GM18505 (cell line): ENCODE measurements at regions not wholly inside any gene's neighbourhood (a gene's known extent, or its start where the extent isn't known, plus 50 kb on each side); places are given as distances from the start of the nearest gene placed in this dataset.
"Not testable (repeated sequence)": the region's sequence is repeated elsewhere in the genome, so short reads cannot be mapped to it uniquely, and the experiment has no call there.

Experiments used
- ATAC-seq: cut with Tn5 transposase; IDR thresholded peaks from one replicate; pipeline ENCODE4 v1.9.1; 2021; ENCODE audit not compliant: unreplicated experiment
- POLR2A ChIP-seq: IDR thresholded peaks from 4 replicates; pipeline ENCODE4 v1.6.1; 2011; ENCODE audit warnings: borderline replicate concordance; ENCODE audit not compliant: insufficient read depth, insufficient read length; ENCODE audit errors: extremely low read depth

DNA sequence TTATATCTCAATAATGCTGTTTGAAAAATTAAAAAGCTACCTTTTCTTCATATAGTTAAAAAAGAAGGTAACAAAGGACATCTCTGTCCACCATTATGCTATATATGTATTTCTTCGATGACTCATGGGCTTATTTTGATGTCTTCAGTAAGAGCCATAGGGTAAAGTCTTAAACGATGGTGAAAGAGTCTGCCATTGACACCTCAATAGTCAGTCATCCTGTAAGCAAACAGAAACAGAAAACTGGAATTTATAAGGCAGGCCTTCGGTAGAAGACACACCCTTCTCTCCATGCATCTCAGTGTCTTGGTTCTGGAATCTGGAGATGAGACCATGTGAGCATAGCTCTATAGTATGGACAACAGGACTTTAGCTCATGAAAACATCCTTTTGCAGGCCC lies 87.0 kb upstream of the ZNF462 start:
- TF ChIP-seq POLR2A = no peak

DNA sequence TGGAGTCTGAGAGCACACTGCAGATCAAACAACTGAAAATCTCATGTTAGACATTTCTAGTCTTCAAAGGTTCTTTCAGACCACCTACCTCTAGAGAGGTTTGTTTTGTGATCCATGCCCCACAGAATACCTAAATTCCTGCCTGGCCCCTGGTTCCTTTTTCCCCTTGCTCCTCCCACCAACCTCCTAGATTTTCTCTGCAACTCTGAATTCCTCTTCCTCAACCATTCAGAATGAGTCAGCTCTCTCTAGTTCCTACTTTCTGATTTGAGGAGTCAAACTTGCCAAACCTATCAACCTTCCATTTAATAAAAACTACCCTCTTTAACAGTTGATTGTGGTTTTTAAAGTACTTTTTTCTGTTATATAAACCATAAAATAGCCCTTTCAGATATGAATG lies 83.2 kb upstream of the ZNF462 start:
- TF ChIP-seq POLR2A = no peak
- ATAC-seq = no peak

More for the DNA sequence above, 87.0 kb upstream of the ZNF462 start:
- ATAC-seq = no peak

DNA sequence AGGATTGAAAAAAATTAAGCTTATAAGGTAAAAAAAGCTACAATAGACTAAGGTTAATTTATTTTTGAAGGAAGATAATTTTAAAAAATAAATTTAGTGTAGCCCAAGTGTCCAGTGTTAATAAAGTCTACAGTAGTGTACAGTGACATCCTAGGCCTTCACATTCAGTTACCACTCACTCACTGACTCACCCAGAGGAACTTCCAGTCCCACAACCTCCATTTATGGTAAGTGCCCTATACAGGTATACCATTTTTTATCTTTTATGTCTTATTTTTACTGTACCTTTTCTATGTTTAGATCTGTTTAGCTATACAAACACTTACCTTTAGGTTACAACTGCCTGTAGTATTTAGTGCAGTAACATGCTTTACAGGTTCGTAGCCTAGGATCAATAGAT lies 79.8 kb upstream of the ZNF462 start:
- no peak for ATAC-seq
- TF ChIP-seq POLR2A = no peak

DNA sequence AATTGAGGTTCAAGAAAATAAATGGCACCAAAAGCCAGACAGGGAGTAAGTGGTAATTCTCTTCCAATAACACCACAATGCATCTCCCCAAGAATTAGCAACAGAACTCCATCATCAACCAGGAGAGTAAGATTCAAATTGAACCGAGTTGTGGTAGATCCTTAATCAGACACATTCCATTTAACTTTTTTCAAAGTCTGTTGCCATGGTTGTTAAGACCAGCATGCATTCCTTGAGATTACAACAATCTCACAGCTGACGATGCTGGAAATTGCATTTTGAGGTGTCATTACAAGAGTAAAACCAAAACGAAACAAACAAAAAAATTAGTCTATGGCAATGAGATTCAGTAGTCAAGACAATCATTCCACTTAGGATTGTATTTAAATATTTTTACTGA lies 78.9 kb upstream of the ZNF462 start:
- no peak for TF ChIP-seq POLR2A
- ATAC-seq = no peak

DNA sequence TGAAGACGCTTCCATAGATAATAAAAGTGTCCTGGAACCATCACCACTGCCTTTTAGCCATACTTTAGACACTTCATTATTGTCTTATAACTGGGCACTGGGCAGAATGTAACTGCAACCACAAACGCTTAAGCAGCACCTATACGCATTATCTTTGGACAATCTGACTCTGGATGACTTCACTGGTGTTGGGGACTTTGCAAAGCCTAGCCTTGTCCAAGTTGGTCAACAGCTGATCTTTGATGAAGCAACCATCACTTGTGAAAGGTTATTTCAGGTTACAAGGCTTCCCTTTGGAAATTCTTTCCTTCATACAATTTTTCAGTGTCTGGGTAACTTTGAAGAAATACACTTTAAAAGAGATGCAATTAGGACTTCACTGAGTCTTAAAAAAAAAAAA lies 77.8 kb upstream of the ZNF462 start:
- ATAC-seq = no peak
- TF ChIP-seq POLR2A = no peak

DNA sequence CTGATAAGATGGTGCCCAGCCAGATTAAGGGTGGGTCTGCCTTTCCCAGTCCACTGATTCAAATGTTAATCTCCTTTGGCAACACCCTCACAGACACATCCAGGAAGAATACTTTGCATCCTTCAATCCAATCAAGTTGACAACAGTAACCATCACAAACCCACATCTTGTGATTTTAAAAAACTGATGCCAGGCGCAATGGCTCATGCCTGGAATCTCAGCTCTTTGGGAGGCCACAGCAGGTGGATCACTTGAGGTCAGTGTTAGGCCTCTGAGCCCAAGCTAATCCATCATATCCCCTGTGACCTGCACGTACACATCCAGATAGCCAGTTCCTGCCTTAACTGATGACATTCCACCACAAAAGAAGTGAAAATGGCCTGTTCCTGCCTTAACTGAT lies 74.9 kb upstream of the ZNF462 start:
- ATAC-seq = not testable (repeated sequence)

DNA sequence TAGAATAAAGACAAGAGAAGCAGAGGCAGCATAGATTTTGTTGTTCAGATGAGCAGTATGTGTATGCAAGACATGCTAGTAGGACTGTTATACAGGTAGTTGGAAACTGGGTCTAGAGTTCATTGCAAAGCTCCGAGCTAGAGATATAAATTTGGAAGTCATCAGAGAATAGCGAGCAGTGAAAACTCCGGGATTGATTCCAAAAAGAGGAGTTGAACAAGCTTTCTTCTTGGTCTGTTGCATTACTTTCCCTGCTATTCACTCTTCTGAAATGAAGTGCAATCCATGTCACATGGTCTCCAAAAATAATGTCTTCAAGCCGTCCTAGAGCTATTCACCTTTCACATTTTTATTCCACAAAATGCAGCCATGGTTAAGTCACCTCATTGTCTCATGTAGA lies 67.9 kb upstream of the ZNF462 start:
- no peak for ATAC-seq
- no peak for TF ChIP-seq POLR2A

DNA sequence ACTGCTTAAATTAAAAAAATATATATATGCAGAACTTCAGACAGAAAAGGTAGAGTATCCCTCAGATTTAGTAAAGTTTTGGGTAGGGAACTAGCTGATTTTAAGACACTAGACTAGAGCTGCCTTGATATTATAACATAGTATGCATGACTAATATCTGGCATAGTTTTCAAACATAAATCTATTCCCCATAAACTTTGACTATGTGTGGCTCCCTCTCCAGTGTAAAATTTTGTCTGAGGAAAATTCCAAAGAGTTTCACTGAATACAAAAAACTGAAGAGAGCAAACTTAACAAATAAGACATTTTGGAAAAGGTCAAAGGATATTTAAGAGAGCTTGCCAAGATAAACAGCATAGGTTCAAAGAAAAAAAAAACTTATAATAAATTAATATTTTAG lies 66.2 kb upstream of the ZNF462 start:
- no peak for ATAC-seq
- no peak for TF ChIP-seq POLR2A

DNA sequence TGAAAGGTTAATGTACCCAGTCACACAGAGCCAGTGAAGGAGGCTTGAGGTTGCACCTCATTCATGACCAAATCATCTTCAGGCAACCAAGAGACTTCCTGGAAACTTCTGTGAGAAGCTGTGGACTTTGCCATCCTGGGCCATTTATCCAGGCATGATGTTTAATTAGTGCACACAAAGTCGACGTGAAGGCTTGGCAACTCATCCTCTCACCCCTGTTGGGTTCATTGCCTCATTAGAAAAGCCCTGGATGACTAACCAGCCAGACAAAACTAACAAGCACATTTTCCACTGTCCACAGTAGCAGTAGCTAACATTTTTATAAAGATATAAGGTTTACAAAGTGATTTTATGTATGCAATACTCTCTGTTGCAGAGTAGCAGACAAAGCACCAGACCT lies 65.7 kb upstream of the ZNF462 start:
- TF ChIP-seq POLR2A = no peak
- no peak for ATAC-seq

DNA sequence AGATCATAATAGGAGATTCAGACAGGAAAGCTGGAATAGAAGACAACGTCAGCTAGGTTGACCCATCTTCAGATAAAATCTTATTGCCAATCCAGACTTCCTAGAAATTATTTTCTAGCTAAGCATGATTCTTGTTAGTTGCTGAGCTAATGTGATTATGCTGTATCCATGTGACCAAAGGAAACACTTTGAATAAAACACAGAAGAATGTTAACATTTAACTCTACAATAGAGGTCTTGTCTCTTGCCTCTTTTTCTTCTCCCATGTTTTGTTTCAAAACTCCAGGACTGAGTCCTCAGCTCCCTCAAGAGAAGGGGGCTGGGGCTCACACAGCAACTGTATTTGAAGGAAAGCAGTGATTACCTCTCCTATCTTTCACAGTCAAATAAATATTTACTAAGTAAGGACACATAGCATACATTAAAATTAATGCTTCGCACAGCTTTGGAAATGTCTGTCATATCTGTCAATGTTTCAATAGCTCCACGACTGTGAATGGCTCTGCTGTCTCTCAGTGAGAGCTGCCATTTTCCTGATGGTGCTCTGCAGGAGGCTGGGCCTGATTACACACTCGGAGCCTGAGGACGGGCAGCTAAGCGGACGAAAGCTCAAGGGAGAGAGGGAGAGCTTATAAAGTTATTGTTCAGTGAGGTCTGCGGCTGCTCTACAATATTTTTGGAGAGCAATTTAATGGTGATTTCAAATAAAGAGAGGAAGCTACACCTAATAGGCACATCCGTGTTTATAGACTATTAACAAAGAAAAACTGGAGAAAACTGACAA lies 64.8 kb upstream of the ZNF462 start:
- no peak for TF ChIP-seq POLR2A
- no peak for ATAC-seq

DNA sequence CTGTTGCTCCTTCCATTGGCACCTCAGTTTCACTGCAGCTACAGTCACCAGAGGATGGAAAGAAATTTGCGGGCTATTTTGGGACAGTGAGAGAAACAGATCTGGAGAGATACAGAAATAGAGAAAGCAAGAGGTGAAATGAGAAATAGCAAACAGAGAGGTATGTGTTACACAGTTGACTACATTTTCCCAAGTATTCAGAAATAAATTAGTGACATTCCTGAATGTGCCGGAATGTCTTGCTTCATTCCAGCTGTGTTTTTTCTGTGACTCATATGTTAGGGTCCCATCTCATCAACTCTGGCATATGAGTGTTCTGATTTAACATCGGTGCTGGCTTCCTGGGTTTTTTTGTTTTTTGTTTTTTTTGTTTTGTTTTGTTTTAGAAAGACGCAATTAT lies 63.8 kb upstream of the ZNF462 start:
- no peak for ATAC-seq
- no peak for TF ChIP-seq POLR2A

DNA sequence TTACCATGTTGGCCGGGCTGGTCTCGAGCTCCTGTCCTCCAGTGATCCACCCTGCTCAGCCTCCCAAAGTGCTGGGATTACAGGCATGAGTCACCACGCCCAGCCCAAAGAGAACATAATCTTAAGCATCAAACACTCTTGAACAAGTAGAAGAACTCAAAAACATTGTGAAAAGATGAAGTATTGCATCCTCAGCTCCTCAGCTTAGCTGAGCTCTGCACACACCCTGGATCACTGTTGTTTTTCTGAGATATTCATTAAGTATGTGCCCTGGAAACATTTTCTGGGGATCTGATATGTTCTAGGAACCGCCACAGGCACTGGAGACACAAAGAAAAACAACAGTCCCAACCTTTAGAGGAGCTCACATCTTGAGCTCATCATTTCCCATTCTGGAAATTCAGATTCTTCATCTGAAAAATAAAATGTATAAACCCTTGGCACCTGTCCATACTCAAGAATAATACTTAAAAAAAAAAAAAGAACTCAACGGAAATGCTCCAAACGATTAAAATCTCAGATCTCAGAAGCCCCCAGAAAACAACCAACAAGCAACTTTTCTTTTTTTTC lies 62.2 kb upstream of the ZNF462 start:
- no peak for ATAC-seq
- TF ChIP-seq POLR2A = no peak

DNA sequence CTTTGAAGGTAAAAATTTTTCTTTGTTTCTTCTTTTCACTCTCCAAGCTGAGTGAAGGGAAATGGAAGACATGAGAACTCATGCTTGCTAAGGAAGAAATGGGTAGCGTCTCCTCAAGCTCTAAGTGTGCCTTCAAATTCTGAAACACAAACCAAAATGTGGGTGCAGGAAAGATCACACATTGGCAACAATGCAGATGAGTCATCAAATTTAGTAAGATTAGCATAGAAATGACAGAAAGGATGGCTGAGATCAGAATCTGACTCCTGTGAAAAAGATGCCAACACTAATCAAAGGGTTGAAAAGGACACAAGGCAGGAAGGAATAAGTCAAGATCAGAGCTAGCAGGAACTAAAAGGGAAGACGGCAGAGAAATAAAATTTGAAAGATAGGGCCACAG lies 61.1 kb upstream of the ZNF462 start:
- no peak for ATAC-seq
- TF ChIP-seq POLR2A = no peak
